ENCODE measurements at regions not wholly inside any gene's neighbourhood (a gene's known extent, or its start where the extent isn't known, plus 50 kb on each side); places are given as distances from the start of the nearest gene placed in this dataset.
"Not testable (repeated sequence)": the region's sequence is repeated elsewhere in the genome, so short reads cannot be mapped to it uniquely, and the experiment has no call there.

DNA sequence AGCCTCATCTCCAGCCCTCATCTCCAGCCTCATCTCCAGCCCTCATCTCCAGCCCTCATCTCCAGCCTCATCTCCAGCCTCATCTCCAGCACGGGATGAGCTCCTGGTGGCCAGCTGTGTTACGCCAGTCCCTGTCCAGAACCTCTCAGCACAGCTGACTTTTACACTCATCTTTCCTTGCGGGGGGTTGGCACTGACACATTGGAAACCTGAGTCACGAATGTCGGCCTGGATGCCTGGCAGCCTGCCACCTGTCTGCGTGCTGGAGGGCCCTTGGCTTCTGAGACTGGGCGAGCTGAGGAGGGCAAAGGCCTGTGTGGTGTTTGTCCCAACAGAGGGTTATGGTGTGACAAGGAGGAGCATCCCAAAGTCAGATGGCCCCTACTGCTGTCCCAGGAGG lies 66.1 kb upstream of the HGFAC start:
- peaks cover 17% of the 10 kb centered on the region for H3K9me3 Mint-ChIP-seq
- ChIA-PET CTCF (no interaction called here), POLR2A (no interaction called here)
- H3K4me1 Mint-ChIP-seq = peaks cover 12% of the 10 kb centered on the region
- H3K36me3 Mint-ChIP-seq (ENCODE audit: low read depth) = no peaks in the 10 kb centered on the region
- H3K27ac Mint-ChIP-seq = no peak overlapping the region
- H3K4me3 Mint-ChIP-seq = no peak overlapping the region
- H3K27me3 Mint-ChIP-seq = peaks cover 16% of the 10 kb centered on the region
- DNase-seq = no peak

DNA sequence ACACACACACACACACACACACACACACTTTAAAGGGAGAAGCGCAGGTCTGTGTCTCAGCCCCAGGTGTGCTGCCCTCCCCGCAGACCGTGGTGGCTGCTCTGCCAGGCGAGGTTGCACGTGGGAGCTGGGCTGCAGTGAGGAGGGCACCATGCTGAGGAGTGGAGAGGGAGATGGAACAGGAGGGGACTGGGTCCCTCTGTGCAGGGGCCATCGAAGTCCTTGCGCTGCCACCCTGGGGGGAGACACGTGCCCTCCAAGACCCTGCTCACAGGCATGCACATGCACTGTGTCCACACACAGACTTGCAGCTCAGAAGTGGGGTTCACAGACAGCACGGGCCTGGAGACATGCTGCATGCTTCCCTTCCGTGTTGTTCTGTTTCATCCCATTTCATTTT lies 65.5 kb upstream of the HGFAC start:
- ChIA-PET CTCF (no interaction called here), POLR2A (no interaction called here)
- no peak overlapping the region for H3K27ac Mint-ChIP-seq
- peaks cover 8% of the 10 kb centered on the region for H3K4me1 Mint-ChIP-seq
- H3K4me3 Mint-ChIP-seq = no peak overlapping the region
- no peak for DNase-seq
- peaks cover 22% of the 10 kb centered on the region for H3K9me3 Mint-ChIP-seq
- peaks cover 4% of the 10 kb centered on the region for H3K36me3 Mint-ChIP-seq (ENCODE audit: low read depth)
- H3K27me3 Mint-ChIP-seq = peaks cover 12% of the 10 kb centered on the region

DNA sequence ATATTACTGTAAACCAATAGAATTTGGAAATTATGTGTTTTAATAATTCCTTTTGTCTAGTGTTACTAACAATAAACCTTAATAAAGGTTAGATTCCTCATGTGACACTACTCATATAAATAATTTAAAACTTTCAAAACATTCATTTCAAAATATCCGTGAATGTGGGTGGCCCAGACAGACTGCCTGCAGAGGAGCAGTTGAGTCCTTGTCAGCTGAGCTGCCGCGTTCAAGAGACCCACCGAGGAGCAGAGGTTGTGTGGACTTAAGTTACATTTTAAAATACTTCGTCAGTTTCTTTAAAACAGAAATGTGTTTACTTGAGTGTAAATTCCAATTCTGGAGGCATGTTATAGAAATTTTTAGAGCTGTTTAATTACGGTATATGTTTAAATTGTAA lies 64.2 kb upstream of the HGFAC start:
- Mint-ChIP-seq H3K36me3 (ENCODE audit: low read depth) (peaks cover 4% of the 10 kb centered on the region), H3K9me3 (peaks cover 26% of the 10 kb centered on the region), H3K27ac (no peak overlapping the region), H3K4me1 (peaks cover 5% of the 10 kb centered on the region), H3K27me3 (peaks cover 3% of the 10 kb centered on the region), H3K4me3 (no peak overlapping the region)
- DNase-seq = no peak
- ChIA-PET POLR2A (no interaction called here), CTCF (no interaction called here)

DNA sequence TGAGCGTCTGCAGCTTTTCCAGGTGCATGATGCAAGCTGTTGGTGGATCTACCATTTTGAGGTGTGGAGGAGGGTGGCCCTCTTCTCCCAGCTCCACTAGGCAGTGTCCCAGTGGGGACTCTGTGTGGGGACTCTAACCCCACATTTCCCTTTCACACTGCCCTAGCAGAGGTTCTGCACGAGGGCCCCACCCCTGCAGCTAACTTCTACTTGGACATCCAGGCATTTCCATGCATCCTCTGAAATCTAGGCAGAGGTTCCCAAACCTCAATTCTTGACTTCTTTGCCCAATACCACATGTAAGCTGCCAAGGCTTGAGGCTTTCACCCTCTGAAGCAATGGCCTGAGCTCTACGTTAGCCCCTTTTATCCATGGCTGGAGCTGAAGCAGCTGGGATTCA lies 61.4 kb upstream of the HGFAC start:
- DNase-seq; H3K4me1 Mint-ChIP-seq; H3K27me3 Mint-ChIP-seq; H3K36me3 Mint-ChIP-seq (ENCODE audit: low read depth); CTCF ChIA-PET; H3K4me3 Mint-ChIP-seq; H3K27ac Mint-ChIP-seq; POLR2A ChIA-PET: not testable (repeated sequence)
- peaks cover 26% of the 10 kb centered on the region for H3K9me3 Mint-ChIP-seq

DNA sequence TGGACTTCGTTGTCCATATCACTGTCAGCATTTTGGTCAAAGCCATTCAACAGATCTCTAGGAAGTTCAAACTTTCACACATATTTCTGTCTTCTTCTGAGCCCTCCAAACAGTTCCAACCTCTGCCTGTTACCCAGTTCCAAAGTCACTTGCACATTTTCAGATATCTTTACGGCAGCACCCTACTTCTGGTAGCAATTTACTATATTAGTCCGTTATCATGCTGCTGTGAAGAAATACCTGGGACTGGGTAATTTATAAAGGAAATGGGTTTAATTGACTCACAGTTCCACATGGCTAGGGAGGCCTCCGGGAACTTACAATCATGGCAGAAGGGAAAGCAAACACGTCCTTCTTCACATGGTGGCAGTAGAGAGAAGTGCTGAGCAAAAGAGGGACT lies 60.6 kb upstream of the HGFAC start:
- DNase-seq; H3K27me3 Mint-ChIP-seq; POLR2A ChIA-PET; H3K27ac Mint-ChIP-seq; H3K36me3 Mint-ChIP-seq (ENCODE audit: low read depth); H3K4me3 Mint-ChIP-seq; CTCF ChIA-PET: not testable (repeated sequence)
- H3K9me3 Mint-ChIP-seq = peaks cover 26% of the 10 kb centered on the region
- H3K4me1 Mint-ChIP-seq = peaks cover 10% of the 10 kb centered on the region

DNA sequence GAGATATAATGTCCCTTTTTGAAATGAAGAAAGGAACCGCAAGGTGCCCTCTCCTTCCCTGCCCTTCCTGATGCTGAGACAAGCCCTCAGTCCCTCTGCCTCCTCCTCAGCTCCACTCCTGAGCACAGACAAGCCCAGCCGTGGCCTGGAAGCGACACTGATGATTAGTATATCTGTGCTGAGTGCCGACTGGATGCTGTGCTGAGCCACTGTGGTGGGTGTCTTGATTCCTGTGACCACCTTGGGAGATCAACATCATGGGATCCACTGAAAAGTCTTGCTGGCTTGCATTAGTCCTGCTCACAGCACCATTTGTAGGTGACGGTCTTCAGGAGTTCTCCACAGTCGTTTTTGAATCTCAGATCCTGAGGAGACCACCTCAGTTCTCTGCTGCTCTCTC lies 59.5 kb upstream of the HGFAC start:
- CTCF ChIA-PET = interaction anchor here (0.6 kb wide), 1 partner anchor 12 kb away, joined by 3 read pairs; no protein-coding TSS in a partner anchor
- Mint-ChIP-seq H3K36me3 (ENCODE audit: low read depth) (peaks cover 4% of the 10 kb centered on the region), H3K9me3 (peaks cover 26% of the 10 kb centered on the region), H3K4me3 (no peak overlapping the region), H3K27ac (no peak overlapping the region), H3K27me3 (no peaks in the 10 kb centered on the region), H3K4me1 (peaks cover 12% of the 10 kb centered on the region)
- POLR2A ChIA-PET = no interaction called here
- DNase-seq = no peak

DNA sequence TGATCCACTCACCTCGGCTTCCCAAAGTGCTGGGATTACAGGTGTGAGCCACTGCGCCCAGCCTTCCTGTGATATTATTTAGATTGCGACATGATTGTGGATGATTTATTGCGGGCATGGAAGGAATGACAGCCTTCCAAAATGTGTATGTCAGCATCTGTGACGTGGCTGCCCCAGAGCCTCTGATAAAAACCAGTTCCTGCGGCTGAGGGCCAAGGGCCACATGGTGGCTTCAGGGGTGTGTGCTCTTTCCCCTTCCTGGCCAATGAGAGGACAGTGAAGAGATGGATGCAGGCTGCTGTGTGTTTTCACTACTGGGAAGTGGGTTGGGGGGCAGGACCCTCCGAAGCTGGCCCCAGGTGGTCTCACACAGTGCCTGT lies 57.4 kb upstream of the HGFAC start:
- no peak for DNase-seq
- peaks cover 19% of the 10 kb centered on the region for H3K9me3 Mint-ChIP-seq
- no peak overlapping the region for H3K27ac Mint-ChIP-seq
- no peak overlapping the region for H3K4me3 Mint-ChIP-seq
- peaks cover 4% of the 10 kb centered on the region for H3K36me3 Mint-ChIP-seq (ENCODE audit: low read depth)
- CTCF ChIA-PET = no interaction called here
- peaks cover 12% of the 10 kb centered on the region for H3K4me1 Mint-ChIP-seq
- no peaks in the 10 kb centered on the region for H3K27me3 Mint-ChIP-seq
- POLR2A ChIA-PET = no interaction called here

DNA sequence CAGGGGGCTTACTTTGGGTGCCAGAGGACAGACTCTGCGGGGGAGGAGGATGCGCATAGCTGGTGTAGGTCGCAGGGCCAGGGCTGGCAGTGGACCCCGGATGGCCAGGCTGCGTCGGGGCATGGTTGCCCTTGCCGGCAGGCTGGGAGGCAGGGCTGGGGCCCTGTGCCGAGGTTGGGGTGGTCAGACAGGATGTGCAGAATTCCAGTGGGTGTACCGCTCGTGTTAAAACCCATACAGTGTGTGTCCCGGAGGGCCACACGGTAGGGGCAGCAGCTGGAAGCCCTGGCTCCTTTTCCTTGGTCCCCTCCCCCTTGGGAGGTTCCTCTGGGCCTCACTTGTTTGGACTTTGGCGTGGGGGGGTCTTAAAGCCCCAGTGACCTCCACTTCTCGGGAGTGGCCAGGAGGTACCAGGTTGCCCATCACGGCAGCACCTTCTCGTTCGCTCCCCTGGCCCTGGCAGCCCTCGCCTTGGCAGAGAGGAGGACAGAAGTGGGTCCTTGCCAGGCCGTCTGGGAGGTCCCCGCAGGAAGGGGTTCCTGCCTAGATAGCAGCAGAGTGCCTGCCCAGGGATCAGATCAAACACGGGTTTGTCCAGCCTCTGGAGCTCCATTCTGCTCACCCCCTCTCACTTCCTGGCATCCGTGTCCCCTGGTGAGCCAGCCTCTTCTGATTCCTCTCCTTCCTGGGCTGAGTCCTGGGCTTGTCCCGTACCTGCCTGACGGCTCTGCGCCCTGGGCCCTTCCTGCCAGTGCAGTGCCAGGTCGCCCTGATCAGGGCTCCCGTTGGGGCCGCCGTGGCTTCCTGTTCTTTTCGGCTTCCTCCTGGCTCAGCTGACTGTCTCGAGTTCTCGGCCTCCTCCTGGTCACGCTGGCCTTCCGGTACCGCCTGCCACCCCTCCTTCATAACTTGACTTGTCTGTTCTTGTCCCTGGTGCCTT lies 56.7 kb upstream of the HGFAC start:
- no peak overlapping the region for H3K4me3 Mint-ChIP-seq
- no peak overlapping the region for H3K27ac Mint-ChIP-seq
- ChIA-PET POLR2A (no interaction called here), CTCF (no interaction called here)
- H3K27me3 Mint-ChIP-seq = no peaks in the 10 kb centered on the region
- H3K36me3 Mint-ChIP-seq (ENCODE audit: low read depth) = peaks cover 4% of the 10 kb centered on the region
- no peak for DNase-seq
- H3K4me1 Mint-ChIP-seq = peaks cover 12% of the 10 kb centered on the region
- H3K9me3 Mint-ChIP-seq = peaks cover 15% of the 10 kb centered on the region

DNA sequence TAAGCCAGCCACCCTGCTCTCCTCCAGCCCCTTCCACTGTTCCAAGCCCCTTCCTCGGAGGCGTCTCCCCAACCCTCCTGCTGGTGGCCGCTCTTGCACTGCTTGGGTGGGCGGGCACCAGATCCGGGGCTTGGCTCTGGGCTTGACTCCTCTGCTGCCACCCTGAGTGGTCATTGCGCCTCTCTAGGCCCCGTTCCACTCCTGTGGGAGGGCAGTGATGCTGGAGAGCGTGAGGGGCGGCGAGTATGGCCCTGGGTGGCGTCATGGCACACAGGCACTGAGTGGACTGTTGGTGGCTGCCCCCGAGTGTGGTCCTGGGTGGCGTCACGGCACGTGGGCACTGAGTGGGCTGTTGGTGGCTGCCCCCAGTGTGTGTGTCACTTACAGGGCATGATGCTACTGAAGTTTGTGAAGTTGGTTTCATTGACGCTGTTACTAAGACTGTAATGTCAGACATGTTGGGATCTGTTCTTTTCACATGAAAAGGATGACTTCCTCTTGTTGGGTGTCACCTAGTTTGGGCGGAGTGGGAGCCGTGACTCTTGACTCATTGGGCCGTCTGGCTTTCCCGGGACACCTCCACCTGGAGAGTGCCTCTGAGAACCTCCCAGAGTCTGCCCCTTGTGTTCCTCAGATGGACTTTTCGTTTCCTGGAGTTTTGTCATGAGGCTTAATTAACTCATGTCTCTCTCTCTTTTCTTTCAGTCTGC lies 55.9 kb upstream of the HGFAC start:
- no peak for DNase-seq
- POLR2A ChIA-PET = no interaction called here
- Mint-ChIP-seq H3K36me3 (ENCODE audit: low read depth) (peaks cover 3% of the 10 kb centered on the region), H3K27me3 (no peaks in the 10 kb centered on the region), H3K9me3 (peaks cover 8% of the 10 kb centered on the region), H3K4me1 (peaks cover 12% of the 10 kb centered on the region), H3K27ac (no peak overlapping the region), H3K4me3 (no peak overlapping the region)
- CTCF ChIA-PET = no interaction called here

DNA sequence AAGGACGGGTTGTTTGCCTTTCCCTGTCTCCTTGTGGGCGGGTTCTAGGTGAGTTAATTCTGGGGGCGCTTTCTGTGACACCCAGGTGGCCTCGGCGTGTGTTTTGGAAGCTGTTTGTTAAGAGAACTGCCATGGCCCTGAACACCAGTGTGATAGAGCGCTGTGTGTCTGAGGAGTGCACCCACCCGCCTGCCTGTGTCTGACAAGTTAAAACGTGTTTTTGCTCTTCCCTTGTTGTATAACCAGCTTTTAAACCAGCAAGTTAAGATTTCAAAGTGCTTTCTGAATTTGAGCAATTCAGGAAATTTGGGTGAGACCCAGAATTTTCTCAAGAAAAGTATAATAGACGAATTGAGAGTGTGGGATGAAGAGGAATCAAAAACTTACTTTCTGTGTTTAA lies 55.2 kb upstream of the HGFAC start:
- no peak overlapping the region for H3K4me3 Mint-ChIP-seq
- H3K9me3 Mint-ChIP-seq = peaks cover 2% of the 10 kb centered on the region
- no peaks in the 10 kb centered on the region for H3K27me3 Mint-ChIP-seq

DNA sequence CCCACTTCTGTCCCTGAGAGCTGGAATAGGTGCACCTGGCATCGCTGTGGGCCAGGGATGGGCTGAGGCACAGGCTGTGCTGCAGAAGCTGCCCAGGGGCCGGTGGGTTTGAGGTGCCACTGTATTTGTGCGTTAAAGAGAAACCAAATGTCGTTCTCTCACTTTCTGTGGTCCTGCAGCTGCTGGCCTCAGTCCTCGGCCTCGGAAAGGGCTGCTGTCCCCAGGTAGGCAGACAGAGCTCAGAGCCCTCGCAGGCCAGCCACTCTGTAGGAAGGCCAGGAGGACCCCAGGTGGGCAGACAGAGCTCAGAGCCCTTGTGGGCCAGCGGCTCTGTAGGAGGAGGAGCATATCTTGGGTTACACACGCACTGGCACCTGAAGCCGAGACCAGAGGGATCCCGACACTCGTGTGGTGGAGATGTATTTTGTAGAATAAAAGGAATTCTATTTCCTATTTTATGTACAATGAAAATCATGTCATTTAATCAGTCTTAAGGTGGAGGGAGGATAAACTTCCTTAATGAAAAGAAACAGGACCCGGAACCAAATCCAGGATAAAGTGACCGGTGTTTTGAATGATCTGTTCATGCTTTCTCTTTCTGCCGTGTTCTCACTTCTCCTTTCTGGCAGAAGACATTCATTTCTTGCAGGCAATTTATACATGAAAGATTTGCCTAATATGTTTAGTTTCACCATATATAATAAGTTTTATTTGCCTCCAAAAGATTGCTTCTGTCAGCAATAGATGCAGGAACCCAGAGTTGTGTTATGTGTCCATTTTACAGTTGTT lies 54.4 kb upstream of the HGFAC start:
- Mint-ChIP-seq H3K4me1 (peaks cover 12% of the 10 kb centered on the region), H3K4me3 (no peak overlapping the region), H3K9me3 (no peaks in the 10 kb centered on the region), H3K27ac (no peak overlapping the region), H3K27me3 (no peaks in the 10 kb centered on the region), H3K36me3 (ENCODE audit: low read depth) (no peaks in the 10 kb centered on the region)
- POLR2A ChIA-PET = no interaction called here
- CTCF ChIA-PET = no interaction called here
- no peak for DNase-seq

More for the DNA sequence above, 55.2 kb upstream of the HGFAC start:
- peaks cover 12% of the 10 kb centered on the region for H3K4me1 Mint-ChIP-seq
- H3K27ac Mint-ChIP-seq = no peak overlapping the region
- POLR2A ChIA-PET = no interaction called here
- no peaks in the 10 kb centered on the region for H3K36me3 Mint-ChIP-seq (ENCODE audit: low read depth)
- CTCF ChIA-PET = no interaction called here
- DNase-seq = no peak

DNA sequence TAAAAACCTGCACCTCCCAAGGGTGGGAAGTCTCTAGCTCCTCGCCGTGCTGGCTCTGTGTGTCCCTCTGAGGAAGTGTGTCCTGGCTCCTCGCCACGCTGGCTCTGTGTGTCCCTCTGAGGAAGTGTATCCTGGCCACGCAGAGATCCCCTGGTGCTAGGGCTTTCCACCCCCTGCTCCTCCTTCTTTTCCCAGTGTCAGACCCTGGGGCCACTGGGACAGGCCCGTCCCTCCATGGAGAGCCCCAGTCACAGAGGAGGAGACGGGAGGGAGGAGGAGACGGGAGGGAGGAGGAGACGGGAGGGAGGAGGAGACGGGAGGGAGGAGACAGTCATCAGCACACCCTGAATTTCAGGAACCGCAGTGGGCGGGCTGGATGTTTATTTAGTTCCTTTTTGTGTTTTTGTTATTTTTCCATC lies 53.8 kb upstream of the HGFAC start:
- H3K9me3 Mint-ChIP-seq = no peaks in the 10 kb centered on the region
- peaks cover 12% of the 10 kb centered on the region for H3K4me1 Mint-ChIP-seq
- no peak overlapping the region for H3K4me3 Mint-ChIP-seq
- no peaks in the 10 kb centered on the region for H3K36me3 Mint-ChIP-seq (ENCODE audit: low read depth)
- CTCF ChIA-PET = no interaction called here
- POLR2A ChIA-PET = no interaction called here
- no peak for DNase-seq
- no peaks in the 10 kb centered on the region for H3K27me3 Mint-ChIP-seq
- H3K27ac Mint-ChIP-seq = no peak overlapping the region

DNA sequence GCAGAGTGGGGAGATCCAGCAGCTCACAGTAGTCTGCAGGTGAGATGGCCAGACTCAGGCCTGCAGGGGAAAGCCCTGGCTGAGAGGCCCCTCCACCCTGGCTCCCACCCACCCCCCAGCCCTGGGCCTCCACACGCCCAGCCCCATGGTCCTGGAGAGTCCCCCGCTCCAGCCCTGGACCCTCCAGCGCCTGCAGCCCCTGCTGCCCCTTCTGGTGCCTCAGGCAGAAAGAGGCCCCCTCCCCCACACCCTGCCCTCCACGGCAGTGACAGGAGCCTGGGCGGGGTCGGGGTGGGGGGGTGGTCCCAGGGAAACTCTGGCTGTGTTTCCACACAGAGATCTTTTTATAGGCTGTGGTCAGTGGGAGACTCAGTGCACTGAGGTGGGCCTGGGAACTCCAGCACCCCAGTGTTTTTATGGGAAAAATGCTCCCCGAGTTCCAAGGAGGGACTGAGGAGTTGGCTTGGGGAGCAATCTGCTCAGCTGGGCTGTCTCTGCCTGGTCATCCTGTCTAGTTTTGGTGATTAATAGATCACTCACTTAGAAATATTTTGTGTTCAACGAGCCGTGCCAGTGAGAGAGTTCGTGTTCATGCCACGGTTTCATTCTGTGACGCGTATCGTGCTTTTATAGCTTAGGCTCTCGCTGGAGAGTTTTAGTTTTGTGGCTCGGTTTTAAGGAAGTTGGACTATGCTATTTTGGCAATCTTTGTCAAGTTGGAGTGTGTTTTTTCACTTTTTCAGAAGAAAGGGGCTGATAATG lies 53.1 kb upstream of the HGFAC start:
- Mint-ChIP-seq H3K27me3 (no peaks in the 10 kb centered on the region), H3K4me1 (peaks cover 12% of the 10 kb centered on the region), H3K36me3 (ENCODE audit: low read depth) (no peaks in the 10 kb centered on the region), H3K9me3 (no peaks in the 10 kb centered on the region), H3K27ac (no peak overlapping the region), H3K4me3 (no peak overlapping the region)
- ChIA-PET CTCF (no interaction called here), POLR2A (no interaction called here)
- no peak for DNase-seq
